Fibroblast of pulmonary artery (primary cell): ENCODE measurements at regions not wholly inside any gene's neighbourhood (a gene's known extent, or its start where the extent isn't known, plus 50 kb on each side); places are given as distances from the start of the nearest gene placed in this dataset.
A peak's percentile ranks its signal among the peaks of the same experiment; 100 is the strongest.

Source experiments
- DNase-seq: peaks from one replicate; pipeline ENCODE4 v3.0.0-alpha.2; 2010; ENCODE audit warnings: low read depth
- H3K4me3 ChIP-seq: replicated peaks from 2 replicates; pipeline ENCODE4 v1.5.1; 2011; ENCODE audit warnings: low read depth, mild to moderate bottlenecking, control low read depth, low read length, moderate library complexity
- TF ChIP-seq, protein P1 (sequence below): IDR thresholded peaks from 2 replicates; pipeline ENCODE4 v1.5.1; 2011; ENCODE audit warnings: mild to moderate bottlenecking, control low read depth, low read length, inconsistent platforms; ENCODE audit errors: missing control alignments

DNA sequence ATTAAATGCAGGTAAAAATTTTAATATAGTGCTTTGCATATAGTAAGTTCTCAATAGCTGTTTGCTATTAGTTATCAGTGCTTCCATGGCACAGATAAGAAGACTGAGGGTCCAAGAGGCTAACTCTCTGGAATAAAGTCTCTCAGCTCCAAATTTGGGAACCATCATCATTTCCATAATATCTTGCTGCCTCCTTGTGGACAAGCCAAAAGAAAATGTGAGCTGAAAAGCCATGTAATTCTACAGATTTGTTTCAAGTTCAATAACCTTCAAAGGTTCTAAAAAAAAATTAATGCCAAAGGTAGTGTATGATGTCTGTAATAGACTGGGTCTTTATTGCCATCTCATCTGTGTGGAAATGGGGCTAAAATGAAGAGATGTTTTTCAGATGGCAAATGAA lies 136.9 kb upstream of the VCX start:
- H3K4me3 ChIP-seq, result no peak overlapping the region
- no peak for DNase-seq

DNA sequence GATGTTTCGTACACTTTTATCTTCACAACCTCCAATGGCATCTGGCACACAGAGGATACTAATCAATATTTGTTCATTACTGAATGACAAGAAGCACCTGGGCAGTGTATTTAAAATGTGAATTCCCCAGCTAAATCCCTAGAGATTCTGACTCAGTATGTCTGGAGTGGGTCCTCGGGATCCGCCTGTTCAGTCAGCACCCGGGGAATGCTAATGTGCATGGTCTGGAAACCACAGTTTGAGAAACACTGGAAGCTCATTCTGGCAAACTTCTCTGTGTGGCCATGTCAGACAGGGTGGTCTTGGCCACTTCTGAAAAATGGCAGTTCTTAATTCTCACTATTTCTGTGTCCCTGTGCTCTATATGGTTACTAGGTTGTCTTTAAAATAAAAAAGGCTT lies 138.8 kb upstream of the VCX start:
- H3K4me3 ChIP-seq, result no peak overlapping the region
- no peak for DNase-seq
- TF ChIP-seq, protein P1, sequence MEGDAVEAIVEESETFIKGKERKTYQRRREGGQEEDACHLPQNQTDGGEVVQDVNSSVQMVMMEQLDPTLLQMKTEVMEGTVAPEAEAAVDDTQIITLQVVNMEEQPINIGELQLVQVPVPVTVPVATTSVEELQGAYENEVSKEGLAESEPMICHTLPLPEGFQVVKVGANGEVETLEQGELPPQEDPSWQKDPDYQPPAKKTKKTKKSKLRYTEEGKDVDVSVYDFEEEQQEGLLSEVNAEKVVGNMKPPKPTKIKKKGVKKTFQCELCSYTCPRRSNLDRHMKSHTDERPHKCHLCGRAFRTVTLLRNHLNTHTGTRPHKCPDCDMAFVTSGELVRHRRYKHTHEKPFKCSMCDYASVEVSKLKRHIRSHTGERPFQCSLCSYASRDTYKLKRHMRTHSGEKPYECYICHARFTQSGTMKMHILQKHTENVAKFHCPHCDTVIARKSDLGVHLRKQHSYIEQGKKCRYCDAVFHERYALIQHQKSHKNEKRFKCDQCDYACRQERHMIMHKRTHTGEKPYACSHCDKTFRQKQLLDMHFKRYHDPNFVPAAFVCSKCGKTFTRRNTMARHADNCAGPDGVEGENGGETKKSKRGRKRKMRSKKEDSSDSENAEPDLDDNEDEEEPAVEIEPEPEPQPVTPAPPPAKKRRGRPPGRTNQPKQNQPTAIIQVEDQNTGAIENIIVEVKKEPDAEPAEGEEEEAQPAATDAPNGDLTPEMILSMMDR, result no peak

More for the DNA sequence above, 136.9 kb upstream of the VCX start:
- TF ChIP-seq, protein P1, result peak; percentile 2

DNA sequence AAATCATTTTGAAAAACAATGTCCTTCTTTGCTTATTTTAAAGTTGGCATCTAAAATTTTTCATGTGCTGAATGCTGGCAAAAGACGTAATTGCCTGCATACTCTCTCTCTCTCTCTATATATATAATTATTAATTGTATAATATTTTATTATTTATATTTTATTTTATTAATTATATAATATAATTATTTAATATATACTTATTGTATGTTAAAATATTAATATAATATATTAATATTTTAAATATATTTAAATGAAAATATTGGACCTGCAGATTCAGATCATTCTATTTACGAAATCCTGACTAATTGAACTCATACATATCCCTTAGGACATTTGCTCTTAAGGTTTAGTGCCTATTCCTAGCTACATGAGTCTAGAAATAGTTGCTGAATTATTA lies 144.7 kb upstream of the VCX start:
- TF ChIP-seq, protein P1, result no peak
- no peak for DNase-seq
- H3K4me3 ChIP-seq, result no peak overlapping the region

DNA sequence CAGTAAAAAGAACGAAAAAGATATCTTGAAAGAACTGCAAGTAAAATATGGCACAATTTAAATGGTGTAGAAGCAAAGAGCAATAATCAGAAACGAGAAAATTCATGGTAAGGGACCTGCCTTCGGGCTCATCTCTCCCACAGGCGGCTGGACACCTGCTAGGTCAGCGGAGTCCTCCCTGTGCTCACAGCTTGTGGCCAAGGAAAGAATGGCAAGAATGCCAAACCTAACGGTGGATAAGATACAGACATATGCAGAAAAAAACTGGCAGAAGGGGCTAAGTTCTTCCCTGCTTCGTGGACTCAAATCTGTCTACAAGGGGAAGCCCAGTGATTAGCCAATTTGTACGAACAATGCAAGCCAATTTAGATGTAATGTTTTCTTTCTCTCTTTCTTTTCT lies 152.1 kb upstream of the VCX start:
- DNase-seq, result no peak
- TF ChIP-seq, protein P1, result no peak
- H3K4me3 ChIP-seq, result no peak overlapping the region

DNA sequence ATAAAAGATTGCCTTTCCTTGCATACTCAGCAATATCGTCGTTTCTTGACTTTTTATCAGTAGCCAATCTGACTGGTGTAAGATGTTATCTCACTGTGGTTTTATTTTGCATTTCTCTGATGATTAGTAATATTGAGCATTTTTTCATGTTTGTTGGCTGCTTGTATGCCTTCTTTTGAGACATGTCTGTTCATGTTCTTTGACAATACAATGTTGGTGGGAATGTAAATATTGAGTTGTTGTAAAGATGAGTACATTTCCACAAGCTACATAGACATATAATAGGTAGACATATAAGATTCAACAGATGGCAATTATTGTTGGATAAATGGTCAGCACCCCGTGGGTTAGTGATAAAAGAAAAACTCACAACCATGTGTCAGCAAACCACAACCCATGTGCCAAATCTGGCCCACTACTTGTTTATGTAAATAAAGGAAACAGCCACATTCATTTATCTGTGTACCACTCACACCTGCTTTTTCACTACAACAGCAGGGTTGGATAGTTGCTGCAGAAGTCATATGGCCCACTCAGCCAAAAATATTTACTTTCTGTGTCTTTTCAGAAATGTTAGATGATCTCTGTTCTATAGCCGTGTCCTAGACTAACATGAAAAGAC lies 153.1 kb upstream of the VCX start:
- no peak for DNase-seq
- TF ChIP-seq, protein P1, result no peak
- no peak overlapping the region for H3K4me3 ChIP-seq

DNA sequence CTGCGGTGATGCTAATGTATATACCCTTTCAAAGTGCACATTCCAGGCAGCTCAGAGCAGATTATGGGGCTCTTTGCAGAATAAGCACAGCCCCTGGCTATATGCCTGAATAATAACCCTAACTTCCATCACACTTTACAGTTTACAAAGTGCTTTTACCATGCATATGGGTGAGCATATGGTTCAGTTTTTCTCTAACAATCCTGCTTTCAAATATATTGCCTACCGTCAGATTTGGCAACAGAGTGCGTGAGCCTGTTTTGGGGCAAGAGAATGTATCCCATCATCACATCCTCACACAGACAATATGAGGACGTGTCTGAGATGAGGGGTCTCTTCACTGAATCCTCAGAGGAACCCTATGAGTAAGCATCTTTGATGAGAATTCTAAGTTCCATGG lies 162.8 kb upstream of the VCX start:
- no peak for DNase-seq
- H3K4me3 ChIP-seq, result no peak overlapping the region
- TF ChIP-seq, protein P1, result no peak

DNA sequence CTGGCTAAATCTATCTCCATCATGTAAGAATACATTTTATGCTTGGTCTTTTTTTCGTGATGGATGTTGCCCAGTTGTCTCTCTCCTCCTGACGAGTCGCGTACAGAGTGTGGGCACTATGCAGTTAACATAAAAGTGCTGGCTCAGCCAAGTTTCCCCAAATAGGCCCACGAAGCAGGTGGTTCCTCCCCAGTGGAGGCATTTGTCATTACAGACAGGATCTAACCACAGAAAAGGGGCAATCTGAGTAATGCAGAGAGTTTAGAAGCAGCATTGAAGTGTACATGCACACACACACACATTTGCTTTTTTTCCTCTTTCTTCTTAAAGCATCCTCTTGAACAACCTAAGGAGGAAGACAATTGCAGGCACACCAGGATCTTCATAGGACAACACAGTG lies 188.7 kb upstream of the VCX start:
- H3K4me3 ChIP-seq, result no peak overlapping the region
- TF ChIP-seq, protein P1, result no peak
- no peak for DNase-seq
